Pancreas (tissue), 10 donors: ENCODE measurements at regions not wholly inside any gene's neighbourhood (a gene's known extent, or its start where the extent isn't known, plus 50 kb on each side); places are given as distances from the start of the nearest gene placed in this dataset.

Source experiments
- ATAC-seq, 4 donors: fragments of 200-7000 bp; cut with Tn5 transposase; one replicate each; pipeline versions ENCODE4 v1.8.0 to v1.9.1; 2020; ENCODE audit warnings: mild to moderate bottlenecking in 4 of 4, moderate library complexity in 4 of 4
- DNase-seq, 6 donors: peaks; one replicate each; pipeline ENCODE4 v3.0.0-alpha.2; 2020
- FAIRE-seq: peaks from 2 replicates; lab custom pipeline; 2012; peaks lifted over from hg19 to GRCh38; lab: Jason Lieb, UNC
- H3K27ac ChIP-seq, 4 donors: fragments of 200-600 bp; sonication (generic); 1 replicate in 3 of 4; 2 replicates in 1 of 4; pipeline versions ENCODE4 v1.5.0 to v1.8.0; 2020
- H3K27me3 ChIP-seq, 4 donors: fragments of 200-600 bp; one replicate each; pipeline ENCODE4 v1.8.0; 2021
- H3K36me3 ChIP-seq, 3 donors: fragments of 200-600 bp; sonication (generic) in 1 of 3; one replicate each; pipeline versions ENCODE4 v1.5.0 to v1.8.0; 2020 to 2021
- H3K4me1 ChIP-seq, 3 donors: fragments of 200-600 bp; one replicate each; pipeline ENCODE4 v1.8.0; 2021
- H3K4me3 ChIP-seq, 4 donors: fragments of 200-600 bp; sonication (generic) in 2 of 4; one replicate each; pipeline versions ENCODE4 v1.5.0 to v1.8.0; 2020 to 2021
- H3K9me3 ChIP-seq, 4 donors: fragments of 200-600 bp; one replicate each; pipeline ENCODE4 v1.8.0; 2021
- WGBS, 2 donors: extraction: QIAGEN DNeasy Blood & Tissue Kit; methylation state at CpG; one replicate each; pipeline ENCODE4 v1.1.7; 2013; 5-methylcytosine and 5-hydroxymethylcytosine counted together
- intact Hi-C, 3 donors: fragments of 100-400 bp; cut with DNase I; formaldehyde crosslinking; loops; one replicate each; pipeline versions ENCODE4 v1.11.1 to v1.14.2; 2022
- TF ChIP-seq, protein P1 (sequence below), 4 donors: fragments of 200-600 bp; sonication (generic) in 3 of 4; IDR thresholded peaks; one replicate each; pipeline versions ENCODE4 v1.5.0 to v1.8.0; 2021; ENCODE audit warnings: antibody characterized with exemption in 4 of 4
- donor health status: healthy with polysubstance abuse.
- donor health status: DM: no; HTN: no; CAD: no; lungs with moderate emphysema.
- donor health status: DM: no; HTN: no; CAD: no.
- donor health status: control.
- donor health status: control.
- donor health status: Bipolar disorder and iron deficiency.
- donor health status: DM: yes; HTN: yes; CAD: no.
- donor health status: DM: no; HTN: no; CAD: no.
- donor health status: DM: no; HTN: no; CAD: no.
- donor health status: DM: yes; HTN: yes; CAD: no.

DNA sequence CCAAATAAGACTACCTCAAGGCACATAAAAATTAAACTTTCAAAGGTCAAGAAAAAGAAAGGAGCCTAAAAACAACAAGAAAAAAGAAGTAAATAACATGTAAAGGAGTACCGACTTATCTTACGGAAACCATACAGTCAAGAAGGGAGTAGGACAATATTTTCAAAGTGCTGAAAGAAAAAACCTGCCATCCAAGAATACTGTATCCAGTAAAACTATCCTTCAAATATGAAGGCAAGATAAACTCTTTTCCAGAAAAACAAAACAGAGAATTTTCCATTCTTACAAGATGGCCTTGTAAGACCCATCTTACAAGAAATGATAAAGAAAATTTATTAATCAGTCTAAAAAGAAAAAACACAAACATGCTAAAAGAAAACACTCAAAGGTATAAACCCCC lies 302.2 kb downstream of the LMBRD1 start:
- no peak overlapping the region for H3K4me3 ChIP-seq
- no peaks in the 10 kb centered on the region for H3K4me1 ChIP-seq
- H3K9me3 ChIP-seq, result no peaks in the 10 kb centered on the region
- intact Hi-C loops, result no loop called here
- DNase-seq (no peak), FAIRE-seq (no peak), ATAC-seq (no peak)
- H3K27ac ChIP-seq, result no peak overlapping the region
- TF ChIP-seq, protein P1, sequence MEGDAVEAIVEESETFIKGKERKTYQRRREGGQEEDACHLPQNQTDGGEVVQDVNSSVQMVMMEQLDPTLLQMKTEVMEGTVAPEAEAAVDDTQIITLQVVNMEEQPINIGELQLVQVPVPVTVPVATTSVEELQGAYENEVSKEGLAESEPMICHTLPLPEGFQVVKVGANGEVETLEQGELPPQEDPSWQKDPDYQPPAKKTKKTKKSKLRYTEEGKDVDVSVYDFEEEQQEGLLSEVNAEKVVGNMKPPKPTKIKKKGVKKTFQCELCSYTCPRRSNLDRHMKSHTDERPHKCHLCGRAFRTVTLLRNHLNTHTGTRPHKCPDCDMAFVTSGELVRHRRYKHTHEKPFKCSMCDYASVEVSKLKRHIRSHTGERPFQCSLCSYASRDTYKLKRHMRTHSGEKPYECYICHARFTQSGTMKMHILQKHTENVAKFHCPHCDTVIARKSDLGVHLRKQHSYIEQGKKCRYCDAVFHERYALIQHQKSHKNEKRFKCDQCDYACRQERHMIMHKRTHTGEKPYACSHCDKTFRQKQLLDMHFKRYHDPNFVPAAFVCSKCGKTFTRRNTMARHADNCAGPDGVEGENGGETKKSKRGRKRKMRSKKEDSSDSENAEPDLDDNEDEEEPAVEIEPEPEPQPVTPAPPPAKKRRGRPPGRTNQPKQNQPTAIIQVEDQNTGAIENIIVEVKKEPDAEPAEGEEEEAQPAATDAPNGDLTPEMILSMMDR (IDR thresholded peaks at IDR 0.05), result no peak
- WGBS, 2 donors, result 89 to 96% methylated on average over 2 of the region's 2 CpGs
- H3K36me3 ChIP-seq, result no peaks in the 10 kb centered on the region
- no peaks in the 10 kb centered on the region for H3K27me3 ChIP-seq

DNA sequence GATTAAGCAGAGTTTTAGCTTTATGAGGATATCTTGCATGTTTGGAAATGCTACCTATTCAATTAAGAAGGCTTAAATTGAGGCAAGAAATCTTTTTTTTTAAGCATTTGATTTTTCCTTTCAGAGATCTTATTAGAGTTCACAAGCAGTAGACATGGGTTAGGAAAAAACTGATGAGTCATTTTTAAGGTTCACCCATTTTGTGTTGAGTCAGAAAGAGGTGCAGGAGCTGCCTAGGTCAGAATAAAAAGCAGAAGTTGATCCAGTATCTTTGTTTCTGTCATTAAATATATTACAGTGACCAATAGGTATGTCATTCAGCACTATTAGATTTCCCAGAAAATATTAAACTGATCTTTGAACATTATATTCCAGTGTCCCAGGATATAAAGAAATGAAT lies 306.8 kb downstream of the LMBRD1 start:
- no peak for FAIRE-seq

GRCh38 chr6:69487688-69488087 lies 309.1 kb downstream of the LMBRD1 start:
- TF ChIP-seq, protein P1 (IDR thresholded peaks at IDR 0.05), result no peak
- DNase-seq, result no peak
- H3K4me1 ChIP-seq, result no peaks in the 10 kb centered on the region
- no peaks in the 10 kb centered on the region for H3K36me3 ChIP-seq
- H3K9me3 ChIP-seq, result no peaks in the 10 kb centered on the region
- no peak for ATAC-seq
- no peak for FAIRE-seq
- H3K27ac ChIP-seq, result no peak overlapping the region
- intact Hi-C loops, result no loop called here
- H3K4me3 ChIP-seq, result no peak overlapping the region
- H3K27me3 ChIP-seq, result no peaks in the 10 kb centered on the region

More for the DNA sequence above, 306.8 kb downstream of the LMBRD1 start:
- ATAC-seq (no peak), DNase-seq (no peak)
- Histone ChIP-seq H3K36me3 (no peaks in the 10 kb centered on the region), H3K27me3 (no peaks in the 10 kb centered on the region), H3K4me1 (no peaks in the 10 kb centered on the region), H3K9me3 (no peaks in the 10 kb centered on the region), H3K27ac (no peak overlapping the region), H3K4me3 (no peak overlapping the region)
- TF ChIP-seq, protein P1 (IDR thresholded peaks at IDR 0.05), result no peak
- intact Hi-C loops, result no loop called here

- 82 to 87% methylated on average over 26 of the region's 26 CpGs for WGBS, 2 donors
- Histone ChIP-seq H3K9me3 (no peaks in the 10 kb centered on the region), H3K4me1 (no peaks in the 10 kb centered on the region), H3K36me3 (no peaks in the 10 kb centered on the region), H3K4me3 (no peak overlapping the region), H3K27ac (no peak overlapping the region), H3K27me3 (no peaks in the 10 kb centered on the region)
- FAIRE-seq, result no peak
- intact Hi-C loops, result no loop called here
- DNase-seq, result peak in 1 of 6 donors; percentile 60
- TF ChIP-seq, protein P1 (IDR thresholded peaks at IDR 0.05), result no peak
- no peak for ATAC-seq
Measured at GRCh38 chr6:69466979-69467570, 329.7 kb downstream of the LMBRD1 start.

GRCh38 chr6:69465866-69466265 lies 330.9 kb downstream of the LMBRD1 start:
- no peaks in the 10 kb centered on the region for H3K27me3 ChIP-seq
- no peaks in the 10 kb centered on the region for H3K4me1 ChIP-seq
- H3K27ac ChIP-seq, result no peak overlapping the region
- FAIRE-seq (no peak), ATAC-seq (no peak), DNase-seq (no peak)
- intact Hi-C loops, result no loop called here
- H3K9me3 ChIP-seq, result no peaks in the 10 kb centered on the region
- TF ChIP-seq, protein P1 (IDR thresholded peaks at IDR 0.05), result no peak
- H3K36me3 ChIP-seq, result no peaks in the 10 kb centered on the region
- H3K4me3 ChIP-seq, result no peak overlapping the region
